Heart right ventricle (tissue), 16 donors: ENCODE measurements at regions not wholly inside any gene's neighbourhood (a gene's known extent, or its start where the extent isn't known, plus 50 kb on each side); places are given as distances from the start of the nearest gene placed in this dataset.

Source experiments
- ATAC-seq, 8 donors: fragments of 200-7000 bp; cut with Tn5 transposase; one replicate each; pipeline ENCODE4 v1.9.1; 2020; ENCODE audit warnings: mild to moderate bottlenecking in 8 of 8, moderate library complexity in 8 of 8, moderate number of reproducible peaks in 1 of 8
- DNase-seq, 2 donors: peaks; one replicate each; pipeline ENCODE4 v3.0.0-alpha.2; 2020
- H3K27ac ChIP-seq, 10 donors: fragments of 200-600 bp; sonication (generic) in 2 of 10; one replicate each; pipeline versions ENCODE4 v1.5.0 to v1.8.0; 2020 to 2022; ENCODE audit warnings: mild to moderate bottlenecking in 3 of 10
- H3K27me3 ChIP-seq, 7 donors: fragments of 200-600 bp; one replicate each; pipeline ENCODE4 v1.8.0; 2021 to 2022; ENCODE audit warnings: mild to moderate bottlenecking in 2 of 7
- H3K36me3 ChIP-seq, 9 donors: fragments of 200-600 bp; sonication (generic) in 1 of 9; one replicate each; pipeline versions ENCODE4 v1.5.0 to v1.8.0; 2020 to 2022; ENCODE audit warnings: mild to moderate bottlenecking in 2 of 9
- H3K4me1 ChIP-seq, 9 donors: fragments of 200-600 bp; sonication (generic) in 1 of 9; one replicate each; pipeline versions ENCODE4 v1.5.0 to v1.8.0; 2020 to 2022; ENCODE audit warnings: mild to moderate bottlenecking in 4 of 9
- H3K4me3 ChIP-seq, 10 donors: fragments of 200-600 bp; sonication (generic) in 2 of 10; one replicate each; pipeline versions ENCODE4 v1.5.0 to v1.8.0; 2020 to 2022; ENCODE audit warnings: mild to moderate bottlenecking in 7 of 10, moderate library complexity in 2 of 10
- H3K9me3 ChIP-seq, 11 donors: fragments of 200-600 bp in 10 of 11; sonication (generic) in 2 of 11; one replicate each; pipeline versions ENCODE4 v1.5.0 to v1.8.0; 2013 to 2022; ENCODE audit warnings: mild to moderate bottlenecking in 2 of 11, control low read depth in 1 of 11, moderate library complexity in 1 of 11
- CTCF ChIP-seq, 9 donors: fragments of 200-600 bp; sonication (generic) in 2 of 9; IDR thresholded peaks; one replicate each; pipeline versions ENCODE4 v1.5.0 to v1.8.0; 2021 to 2022; ENCODE audit warnings: antibody characterized with exemption in 9 of 9, mild to moderate bottlenecking in 5 of 9, moderate library complexity in 1 of 9
- WGBS, 2 donors: extraction: QIAGEN DNeasy Blood & Tissue Kit; methylation state at CpG; one replicate each; pipeline ENCODE4 v1.1.7; 2013; ENCODE audit warnings: inconsistent platforms in 1 of 2; 5-methylcytosine and 5-hydroxymethylcytosine counted together
- intact Hi-C, 10 donors: fragments of 100-400 bp; cut with DNase I; formaldehyde crosslinking; loops; one replicate each; pipeline versions ENCODE4 v1.11.1 to v1.14.2; 2022
- donor health status: Arrhythmogenic right ventricular cardiomyopathy.
- donor health status: ischemic (EF 13 %, LVEDD 7.1; RV severe dilation, severe dysfunction).
- donor health status: healthy with polysubstance abuse.
- donor health status: DM: no; HTN: yes; CAD: no.
- donor health status: DM: no; HTN: no; CAD: no.
- donor health status: ischemic (EF 25% LVEDD 6.9; RV normal size, moderate dysfunction).
- donor health status: ischemic (EF 25% LVEDD 5.7; RV mildly dilated, moderate dysfunction).
- donor health status: healthy.
- donor health status: DM: yes; HTN: yes; CAD: no.
- donor health status: Ischemic cardiomyopathy.
- donor health status: ischemic (EF 35%, LVEDD 5.7; RV mildly dilated, moderate dysfunction).
- donor health status: nonischemic (EF 11% LVEDD 7.7; RV severe dilation, severe dysfunction).
- donor health status: DM: yes; HTN: yes; CAD: no.
- donor health status: PGD.
- donor health status: ischemic (EF 29% LVEDD 5.4; RV normal size, mild dysfunction).
- donor health status: nonischemic (EF 23%, LVEDD 6.1; RV moderate dilation, normal function).

DNA sequence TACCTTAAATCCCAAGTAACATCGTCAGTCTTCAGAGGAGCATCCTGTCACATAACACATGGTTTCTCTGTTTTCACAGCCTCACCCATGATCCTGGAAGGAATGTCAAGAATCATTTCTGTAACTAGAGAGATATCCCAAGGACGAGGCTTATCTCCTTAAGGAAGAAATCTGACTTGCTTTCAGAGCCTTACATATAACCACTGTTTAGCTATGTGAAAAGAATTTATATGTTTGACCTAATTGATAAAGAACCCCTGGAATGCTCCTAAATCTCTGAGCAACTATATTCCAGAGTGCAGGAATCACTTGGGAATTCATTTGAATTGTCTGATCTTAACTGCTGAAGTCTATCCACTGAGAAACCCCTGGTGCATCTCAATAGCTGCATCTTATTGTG, 243.1 kb downstream of the ALDH8A1 start:
- H3K4me1 ChIP-seq, result no peaks in the 10 kb centered on the region
- H3K27ac ChIP-seq, result no peak overlapping the region
- H3K9me3 ChIP-seq, result no peaks in the 10 kb centered on the region
- no peak overlapping the region for H3K4me3 ChIP-seq
- intact Hi-C loops, result loop anchor here in 1 of 10 donors (10.0 kb wide), 1 partner anchor 532 kb away; no protein-coding TSS in a partner anchor
- H3K27me3 ChIP-seq, result no peaks in the 10 kb centered on the region
- DNase-seq (no peak), ATAC-seq (no peak)
- no peak for TF ChIP-seq CTCF (IDR thresholded peaks at IDR 0.05)
- H3K36me3 ChIP-seq, result no peaks in the 10 kb centered on the region
- 48 to 63% methylated on average over 2 of the region's 2 CpGs for WGBS, 2 donors

DNA sequence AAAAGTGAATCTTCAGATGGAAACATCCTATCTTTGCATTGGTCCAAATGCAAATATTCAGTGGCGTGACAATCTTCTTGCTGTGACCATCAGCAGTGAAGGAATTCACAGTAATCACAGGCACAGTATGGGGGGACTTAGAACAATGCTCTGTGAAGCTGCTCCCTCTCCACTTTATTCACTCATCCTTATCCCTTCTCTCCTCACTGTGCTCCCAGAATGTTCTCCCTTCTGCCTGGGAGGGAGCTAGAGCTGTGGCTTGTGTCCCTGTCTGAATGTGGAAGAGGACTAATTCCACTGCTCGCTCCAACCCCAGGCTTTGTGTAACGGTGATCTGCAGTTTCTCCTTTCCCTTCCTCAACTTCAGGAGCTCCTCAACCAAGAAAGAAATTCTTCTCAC, 243.7 kb downstream of the ALDH8A1 start:
- Histone ChIP-seq H3K27ac (no peak overlapping the region), H3K4me1 (no peaks in the 10 kb centered on the region), H3K36me3 (no peaks in the 10 kb centered on the region), H3K9me3 (no peaks in the 10 kb centered on the region), H3K27me3 (no peaks in the 10 kb centered on the region), H3K4me3 (no peak overlapping the region)
- DNase-seq, result no peak
- intact Hi-C loops, result loop anchor here in 1 of 10 donors (10.0 kb wide), 1 partner anchor 531 kb away; no protein-coding TSS in a partner anchor
- TF ChIP-seq CTCF (IDR thresholded peaks at IDR 0.05), result peak in 3 of 9 donors; percentile 10 to 28 (median 17)
- WGBS, 2 donors, result 72 to 76% methylated on average over 3 of the region's 3 CpGs
- peak in 3 of 8 donors; percentile 62 to 73 (median 71) for ATAC-seq

- no peaks in the 10 kb centered on the region for H3K9me3 ChIP-seq
- peak in 6 of 8 donors; percentile 38 to 71 (median 58) for ATAC-seq
- no peak for TF ChIP-seq CTCF (IDR thresholded peaks at IDR 0.05)
- intact Hi-C loops, result loop anchor here in 1 of 10 donors (10.0 kb wide), 1 partner anchor 528 kb away; no protein-coding TSS in a partner anchor
- no peaks in the 10 kb centered on the region for H3K4me1 ChIP-seq
- no peak overlapping the region for H3K4me3 ChIP-seq
- no peak for DNase-seq
- H3K27ac ChIP-seq, result no peak overlapping the region
- no peaks in the 10 kb centered on the region for H3K36me3 ChIP-seq
- no peaks in the 10 kb centered on the region for H3K27me3 ChIP-seq
Observed at GRCh38 chr6:134703206-134703605, 246.7 kb downstream of the ALDH8A1 start.

DNA sequence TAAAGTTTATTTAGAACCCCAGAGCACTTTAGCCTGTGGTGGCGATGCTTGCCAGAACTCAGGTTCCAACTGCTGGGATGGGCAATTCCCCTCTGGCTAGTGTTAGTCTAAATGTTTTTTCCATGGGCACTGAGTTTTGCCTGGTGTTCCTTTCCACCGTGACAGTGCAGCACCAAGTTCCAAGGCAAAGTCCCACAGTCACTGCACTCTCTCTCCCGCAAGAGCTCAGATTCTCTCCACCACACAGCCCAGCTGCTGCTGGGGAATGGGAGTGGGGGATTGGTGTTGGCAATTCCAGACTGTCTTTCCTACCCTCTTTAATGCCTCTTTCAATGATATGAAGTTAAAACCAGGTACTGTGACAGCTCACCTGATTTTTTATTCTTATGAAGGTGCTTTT, 247.6 kb downstream of the ALDH8A1 start:
- intact Hi-C loops, result loop anchor here in 1 of 10 donors (10.0 kb wide), 1 partner anchor 527 kb away; no protein-coding TSS in a partner anchor
- H3K4me1 ChIP-seq, result no peaks in the 10 kb centered on the region
- ATAC-seq (peak in 1 of 8 donors; percentile 33), DNase-seq (no peak)
- 90 to 92% methylated on average over 3 of the region's 3 CpGs for WGBS, 2 donors
- TF ChIP-seq CTCF (IDR thresholded peaks at IDR 0.05), result no peak
- H3K4me3 ChIP-seq, result no peak overlapping the region
- no peaks in the 10 kb centered on the region for H3K36me3 ChIP-seq
- H3K27ac ChIP-seq, result no peak overlapping the region
- no peaks in the 10 kb centered on the region for H3K27me3 ChIP-seq
- H3K9me3 ChIP-seq, result no peaks in the 10 kb centered on the region
